ENCODE measurements at regions not wholly inside any gene's neighbourhood (a gene's known extent, or its start where the extent isn't known, plus 50 kb on each side); places are given as distances from the start of the nearest gene placed in this dataset.

DNA sequence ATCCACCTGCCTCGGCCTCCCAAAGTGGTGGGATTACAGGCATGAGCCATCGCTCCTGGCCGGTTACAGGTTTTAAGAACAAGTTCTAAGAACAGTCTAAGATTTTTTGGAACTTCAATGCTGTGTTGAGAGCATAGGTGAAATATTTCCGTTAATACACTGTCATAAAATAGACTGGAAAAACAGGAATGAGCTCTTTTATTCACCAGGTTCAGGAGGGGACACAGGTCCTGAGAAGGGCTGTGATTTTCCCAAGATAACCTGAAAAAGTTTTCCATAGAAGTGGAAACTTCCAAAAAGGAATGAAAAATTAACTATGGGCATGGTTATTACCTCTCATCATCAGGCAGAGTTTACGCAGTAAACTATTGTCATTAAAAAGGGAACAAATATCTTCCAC, 97.6 kb upstream of the TMEM178A start:
- no peaks in the 10 kb centered on the region for H3K27me3 ChIP-seq (ENCODE audit: insufficient read depth, low read depth)
- H3K36me3 ChIP-seq (ENCODE audit: low read depth) = no peaks in the 10 kb centered on the region
- H3K27ac ChIP-seq = peak overlapping the region; percentile 83
- no peaks in the 10 kb centered on the region for H4K20me1 ChIP-seq (ENCODE audit: insufficient read depth)
- peaks cover 17% of the 10 kb centered on the region for H3K9me3 ChIP-seq (ENCODE audit: insufficient read depth, low read depth)
- POLR2A ChIA-PET (ENCODE audit: unreplicated experiment) = interaction anchor here (0.6 to 0.8 kb wide), 5 partner anchors 16 to 1809 kb away, joined by 4 to 9 read pairs (median 4); partner anchors contain the start of gene SRSF7
- BruUV-seq (replicated peaks) = no TSS peak
- peaks cover 49% of the 10 kb centered on the region for H3K4me1 ChIP-seq (replicated peaks; ENCODE audit: insufficient read depth)
- peak overlapping the region; percentile 40 for H3K4me3 ChIP-seq
- H3K4me2 ChIP-seq = peak overlapping the region; percentile 84
- CTCF ChIA-PET = interaction anchor here (0.6 kb wide), 1 partner anchor 158 kb away, joined by 4 read pairs; no protein-coding TSS in a partner anchor
- no peaks in the 10 kb centered on the region for H3K9me2 ChIP-seq (ENCODE audit: insufficient read depth)
- DNase-seq = peak; percentile 25 to 85
- peaks cover 28% of the 10 kb centered on the region for H3F3A ChIP-seq (ENCODE audit: insufficient read depth, low read depth)
- H3K79me2 ChIP-seq (ENCODE audit: low read depth) = no peaks in the 10 kb centered on the region
- intact Hi-C loops (cut with micrococcal nuclease; ENCODE audit: unreplicated experiment) = loop anchor here (1.0 kb wide), 2 partner anchors 21 to 55 kb away; no protein-coding TSS in a partner anchor
- no peak for TF ChIP-seq EZH2 (IDR thresholded peaks at IDR 0.05; ENCODE audit: low read depth)
- TF ChIP-seq, protein P1, sequence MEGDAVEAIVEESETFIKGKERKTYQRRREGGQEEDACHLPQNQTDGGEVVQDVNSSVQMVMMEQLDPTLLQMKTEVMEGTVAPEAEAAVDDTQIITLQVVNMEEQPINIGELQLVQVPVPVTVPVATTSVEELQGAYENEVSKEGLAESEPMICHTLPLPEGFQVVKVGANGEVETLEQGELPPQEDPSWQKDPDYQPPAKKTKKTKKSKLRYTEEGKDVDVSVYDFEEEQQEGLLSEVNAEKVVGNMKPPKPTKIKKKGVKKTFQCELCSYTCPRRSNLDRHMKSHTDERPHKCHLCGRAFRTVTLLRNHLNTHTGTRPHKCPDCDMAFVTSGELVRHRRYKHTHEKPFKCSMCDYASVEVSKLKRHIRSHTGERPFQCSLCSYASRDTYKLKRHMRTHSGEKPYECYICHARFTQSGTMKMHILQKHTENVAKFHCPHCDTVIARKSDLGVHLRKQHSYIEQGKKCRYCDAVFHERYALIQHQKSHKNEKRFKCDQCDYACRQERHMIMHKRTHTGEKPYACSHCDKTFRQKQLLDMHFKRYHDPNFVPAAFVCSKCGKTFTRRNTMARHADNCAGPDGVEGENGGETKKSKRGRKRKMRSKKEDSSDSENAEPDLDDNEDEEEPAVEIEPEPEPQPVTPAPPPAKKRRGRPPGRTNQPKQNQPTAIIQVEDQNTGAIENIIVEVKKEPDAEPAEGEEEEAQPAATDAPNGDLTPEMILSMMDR (conservative IDR thresholded peaks at IDR 0.05) = no peak
- H2AFZ ChIP-seq = no peak overlapping the region

DNA sequence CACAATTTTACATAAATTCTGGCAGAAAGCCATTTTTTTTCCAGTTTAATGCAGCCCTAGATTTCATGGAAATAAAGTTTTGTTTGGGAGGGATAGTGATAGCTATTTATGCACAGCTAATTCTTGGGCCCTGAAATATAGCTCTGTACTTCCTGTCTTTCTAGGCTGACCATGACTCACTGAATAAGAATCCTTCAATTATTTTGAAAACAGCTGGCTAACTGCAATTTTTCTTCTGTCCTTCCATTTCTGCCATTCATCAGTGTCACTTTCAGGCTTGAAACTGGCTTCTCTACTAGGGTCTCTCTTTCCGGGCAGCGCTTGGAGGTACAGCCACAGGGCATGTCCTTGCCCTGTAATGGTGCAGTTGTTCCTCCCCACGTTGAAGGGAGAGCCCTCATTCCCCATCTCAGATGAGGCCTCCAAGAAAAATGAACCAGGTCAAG, 97.1 kb upstream of the TMEM178A start:
- no peaks in the 10 kb centered on the region for H3K9me2 ChIP-seq (ENCODE audit: insufficient read depth)
- H3K27ac ChIP-seq = peak overlapping the region; percentile 83
- no TSS peak for BruUV-seq (replicated peaks)
- no peak overlapping the region; the same call in 1 of the 2 replicates for H2AFZ ChIP-seq
- H3F3A ChIP-seq (ENCODE audit: insufficient read depth, low read depth) = peaks cover 28% of the 10 kb centered on the region
- ChIA-PET POLR2A (ENCODE audit: unreplicated experiment) (interaction anchor here (0.6 to 0.8 kb wide), 4 partner anchors 121 to 1809 kb away, joined by 3 to 9 read pairs (median 4); partner anchors contain the start of gene SRSF7), CTCF (no interaction called here)
- H3K9me3 ChIP-seq (ENCODE audit: insufficient read depth, low read depth) = peaks cover 13% of the 10 kb centered on the region
- TF ChIP-seq, protein P1 (conservative IDR thresholded peaks at IDR 0.05) = no peak
- TF ChIP-seq EZH2 (IDR thresholded peaks at IDR 0.05; ENCODE audit: low read depth) = no peak
- intact Hi-C loops (cut with micrococcal nuclease; ENCODE audit: unreplicated experiment) = loop anchor here (1.0 kb wide), 2 partner anchors 21 to 55 kb away; no protein-coding TSS in a partner anchor
- H3K4me1 ChIP-seq (replicated peaks; ENCODE audit: insufficient read depth) = peaks cover 49% of the 10 kb centered on the region
- no peaks in the 10 kb centered on the region for H3K27me3 ChIP-seq (ENCODE audit: insufficient read depth, low read depth)
- DNase-seq = peak; percentile 57 to 89
- no peaks in the 10 kb centered on the region for H3K79me2 ChIP-seq (ENCODE audit: low read depth)
- no peaks in the 10 kb centered on the region for H3K36me3 ChIP-seq (ENCODE audit: low read depth)
- peak overlapping the region; percentile 40; the same call in 1 of the 2 replicates for H3K4me3 ChIP-seq
- no peaks in the 10 kb centered on the region for H4K20me1 ChIP-seq (ENCODE audit: insufficient read depth)
- H3K4me2 ChIP-seq = peak overlapping the region; percentile 84

DNA sequence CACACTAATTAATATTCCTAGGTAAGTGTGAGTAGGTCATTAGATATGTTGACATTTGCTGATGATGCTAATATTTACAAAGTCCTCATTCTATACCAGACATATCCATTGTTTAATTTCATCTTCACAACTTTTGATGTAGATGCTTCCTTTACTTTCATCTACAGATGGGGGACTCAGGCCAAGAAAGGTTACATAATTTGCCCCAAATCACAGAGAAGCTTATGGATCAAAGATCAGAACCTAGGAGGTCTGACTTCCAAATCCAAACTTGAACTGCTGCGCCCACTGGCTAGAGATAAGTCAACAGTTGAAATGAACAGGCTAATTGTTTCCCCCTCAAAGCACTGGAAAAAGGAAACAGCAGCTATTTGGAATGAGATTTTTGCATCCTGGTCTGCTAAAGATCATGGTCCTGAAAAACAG, 95.6 kb upstream of the TMEM178A start:
- H3K36me3 ChIP-seq (ENCODE audit: low read depth) = no peaks in the 10 kb centered on the region
- H3K4me1 ChIP-seq (replicated peaks; ENCODE audit: insufficient read depth) = peaks cover 49% of the 10 kb centered on the region
- H3K27ac ChIP-seq = no peak overlapping the region
- CTCF ChIA-PET = no interaction called here
- peaks cover 6% of the 10 kb centered on the region; the same call in 1 of the 2 replicates for H3K9me3 ChIP-seq (ENCODE audit: insufficient read depth, low read depth)
- TF ChIP-seq EZH2 (IDR thresholded peaks at IDR 0.05; ENCODE audit: low read depth) = no peak
- TF ChIP-seq, protein P1 (conservative IDR thresholded peaks at IDR 0.05) = no peak
- peaks cover 28% of the 10 kb centered on the region for H3F3A ChIP-seq (ENCODE audit: insufficient read depth, low read depth)
- no peak overlapping the region for H2AFZ ChIP-seq
- no peaks in the 10 kb centered on the region for H4K20me1 ChIP-seq (ENCODE audit: insufficient read depth)
- H3K4me3 ChIP-seq = no peak overlapping the region
- DNase-seq = no peak
- no peaks in the 10 kb centered on the region for H3K79me2 ChIP-seq (ENCODE audit: low read depth)
- intact Hi-C loops (cut with micrococcal nuclease; ENCODE audit: unreplicated experiment) = no loop called here
- no peak overlapping the region for H3K4me2 ChIP-seq
- POLR2A ChIA-PET (ENCODE audit: unreplicated experiment) = no interaction called here
- H3K27me3 ChIP-seq (ENCODE audit: insufficient read depth, low read depth) = no peaks in the 10 kb centered on the region
- H3K9me2 ChIP-seq (ENCODE audit: insufficient read depth) = no peaks in the 10 kb centered on the region
- BruUV-seq (replicated peaks) = no TSS peak
